K562 (cell line): ENCODE measurements at regions not wholly inside any gene's neighbourhood (a gene's known extent, or its start where the extent isn't known, plus 50 kb on each side); places are given as distances from the start of the nearest gene placed in this dataset.

Experiments used
- ATAC-seq: fragments of 200-7000 bp; cut with Tn5 transposase; 3 replicates; pipeline ENCODE4 v1.9.1; 2020; ENCODE audit warnings: moderate library complexity
- BruUV-seq: library from RNA; stranded (reverse); fragments of 400-500 nt; replicated peaks from 2 replicates; lab custom pipeline; 2021; lab: Mats Ljungman, UMichigan
- CTCF ChIA-PET: fragments of 300-600 bp; formaldehyde crosslinking; extraction: SDS; loops from one replicate; lab custom pipeline; 2021; ENCODE audit warnings: low intra/inter-chr PET ratio; lab: Yijun Ruan, JAX
- POLR2A ChIA-PET: fragments of 300-600, 350-650 bp; sonication (Branson Sonifier 250); formaldehyde crosslinking; extraction: SDS; loops from one replicate; lab custom pipeline; 2021; ENCODE audit warnings: antibody characterized with exemption, inconsistent platforms; lab: Yijun Ruan, JAX
- DNase-seq, 4 experiments: peaks; one replicate each; pipeline versions ENCODE4 v3.0.0 to v3.0.0-alpha.2; 2011 to 2018; ENCODE audit warnings: low spot score in 3 of 4, mixed read lengths in 3 of 4; ENCODE audit errors: extremely low read depth in 1 of 4
- FAIRE-seq: peaks from 2 replicates; lab custom pipeline; 2011; peaks lifted over from hg19 to GRCh38; lab: Jason Lieb, UNC
- H2AFZ ChIP-seq: 2 replicates; pipeline ENCODE4 v1.6.0; 2011; ENCODE audit warnings: low read depth, low read length, control low read depth, inconsistent platforms
- H3K27ac ChIP-seq: fragments of 200-600 bp; 3 replicates; pipeline ENCODE4 v1.8.0; 2011; ENCODE audit warnings: low read depth, mild to moderate bottlenecking, control low read depth, inconsistent platforms, low read length, moderate library complexity, mixed read lengths; ENCODE audit errors: extremely low read depth
- H3K27me3 ChIP-seq, 2 experiments: fragments of 300-600 bp in 1 of 2; 2 replicates in 1 of 2; 3 replicates in 1 of 2; pipeline versions ENCODE4 v1.6.0 to v1.8.0; 2011; ENCODE audit warnings: inconsistent platforms in 2 of 2, low read length in 2 of 2, mild to moderate bottlenecking in 1 of 2, mixed read lengths in 1 of 2, moderate library complexity in 1 of 2; ENCODE audit not compliant: control insufficient read depth in 2 of 2, insufficient read depth in 2 of 2
- H3K36me3 ChIP-seq: fragments of 300-600 bp; 3 replicates; pipeline ENCODE4 v1.8.0; 2011; ENCODE audit warnings: mild to moderate bottlenecking, low read length, inconsistent platforms; ENCODE audit not compliant: control insufficient read depth, insufficient read depth
- H3K4me1 ChIP-seq, 2 experiments: fragments of 200-600 bp in 1 of 2; replicated peaks in 1 of 2; 2 replicates in 1 of 2; 3 replicates in 1 of 2; pipeline versions ENCODE4 v1.5.1 to v1.8.0; 2011; ENCODE audit warnings: inconsistent platforms in 2 of 2, low read length in 2 of 2, mild to moderate bottlenecking in 1 of 2, mixed read lengths in 1 of 2, moderate library complexity in 1 of 2; ENCODE audit not compliant: control insufficient read depth in 2 of 2, insufficient read depth in 2 of 2
- H3K4me2 ChIP-seq: 2 replicates; pipeline ENCODE4 v1.6.1; 2011; ENCODE audit warnings: low read length, control low read depth, inconsistent platforms, mixed read lengths; ENCODE audit not compliant: insufficient read depth
- H3K4me3 ChIP-seq: fragments of 200-600 bp; sonication (generic), shearing (Covaris generic); 2 replicates; pipeline ENCODE4 v1.5.1; 2016; ENCODE audit warnings: control low read depth, inconsistent platforms
- H3K79me2 ChIP-seq: fragments of 200-600 bp; 3 replicates; pipeline ENCODE4 v1.8.0; 2011; ENCODE audit warnings: low read length, inconsistent platforms; ENCODE audit not compliant: control insufficient read depth, insufficient read depth
- H3K9ac ChIP-seq, 2 experiments: 2 replicates each; pipeline versions ENCODE4 v1.6.0 to v1.6.1; 2011; ENCODE audit warnings: low read depth in 2 of 2, low read length in 2 of 2, control low read depth in 1 of 2, inconsistent platforms in 1 of 2, mild to moderate bottlenecking in 1 of 2, mixed read lengths in 1 of 2; ENCODE audit not compliant: insufficient read depth in 1 of 2
- H3K9me1 ChIP-seq: one replicate; pipeline ENCODE4 v1.6.0; 2011; ENCODE audit warnings: inconsistent platforms, mild to moderate bottlenecking, low read length, moderate library complexity; ENCODE audit not compliant: control insufficient read depth, insufficient read depth
- H3K9me3 ChIP-seq: replicated peaks from 2 replicates; pipeline ENCODE4 v1.5.1; 2011; ENCODE audit warnings: low read depth, low read length, inconsistent platforms; ENCODE audit not compliant: control insufficient read depth, insufficient read depth
- H4K20me1 ChIP-seq: replicated peaks from 2 replicates; pipeline ENCODE4 v1.6.1; 2011; ENCODE audit warnings: low read length, inconsistent platforms, mixed read lengths; ENCODE audit not compliant: control insufficient read depth, insufficient read depth
- CHD2 ChIP-seq: IDR thresholded peaks from 2 replicates; pipeline ENCODE4 v1.6.1; 2011; ENCODE audit warnings: low read depth, low read length
- ELF2 ChIP-seq: fragments of 250-450 bp; sonication (Bioruptor Pico); IDR thresholded peaks from 2 replicates; pipeline ENCODE4 v1.5.0; 2021; ENCODE audit warnings: mild to moderate bottlenecking
- HCFC1 ChIP-seq: IDR thresholded peaks from 2 replicates; pipeline ENCODE4 v1.6.1; 2012; ENCODE audit warnings: low read depth, low read length, improper control_type of control experiment
- KLF1 ChIP-seq: fragments of 450-650 bp; IDR thresholded peaks from 2 replicates; pipeline ENCODE4 v1.6.1; 2016; ENCODE audit warnings: missing genetic modification characterization, missing compliant biosample characterization
- KLF10 ChIP-seq: fragments of 250-450 bp; sonication (Bioruptor Pico); IDR thresholded peaks from 2 replicates; pipeline ENCODE4 v1.6.1; 2021; ENCODE audit warnings: matching md5 sums
- NELFE ChIP-seq: IDR thresholded peaks from 2 replicates; pipeline ENCODE4 v1.6.1; 2011; ENCODE audit warnings: mild to moderate bottlenecking; ENCODE audit not compliant: insufficient read depth, insufficient read length
- THRA ChIP-seq: fragments of 450-650 bp; IDR thresholded peaks from 2 replicates; pipeline ENCODE4 v1.6.1; 2017; ENCODE audit warnings: mild to moderate bottlenecking, moderate library complexity
- ZFP30 ChIP-seq: fragments of 250-450 bp; sonication (Bioruptor Pico); IDR thresholded peaks from 2 replicates; pipeline ENCODE4 v1.8.0; 2022; ENCODE audit warnings: moderate library complexity, mild to moderate bottlenecking, inconsistent platforms, borderline replicate concordance
- ZNF143 ChIP-seq: sonication (generic); formaldehyde crosslinking; IDR thresholded peaks from 2 replicates; pipeline ENCODE4 v1.9.0; 2022; ENCODE audit warnings: mild to moderate bottlenecking, missing genetic modification reagents
- WGBS: fragments of 100-300 bp; shearing (Covaris generic); methylation state at CpG from one replicate; pipeline ENCODE4 v1.1.6; 2016; ENCODE audit warnings: low coverage, mixed read lengths; ENCODE audit not compliant: insufficient coverage; ENCODE audit errors: missing lambda C conversion rate; 5-methylcytosine and 5-hydroxymethylcytosine counted together
- in situ Hi-C: fragments of 300-500 bp; cut with MboI; formaldehyde crosslinking; loops from 4 replicates; pipeline ENCODE4 v1.15.0; 2018; ENCODE audit warnings: inconsistent platforms, mixed read lengths
- intact Hi-C: fragments of 100-400 bp; cut with micrococcal nuclease; formaldehyde crosslinking; loops from 2 replicates; pipeline ENCODE4 v1.14.2; 2022

GRCh38 chr3:154044671-154045070 is 76.5 kb upstream of the ARHGEF26 start:
- Histone ChIP-seq H3K36me3 (no peaks in the 10 kb centered on the region), H4K20me1 (no peaks in the 10 kb centered on the region), H2AFZ (no peak overlapping the region), H3K4me1 (no peaks in the 10 kb centered on the region), H3K4me3 (no peak overlapping the region), H3K27ac (no peak overlapping the region), H3K9ac (no peak overlapping the region), H3K4me2 (no peak overlapping the region), H3K9me3 (no peaks in the 10 kb centered on the region), H3K79me2 (no peaks in the 10 kb centered on the region), H3K27me3 (no peaks in the 10 kb centered on the region), H3K9me1 (no peaks in the 10 kb centered on the region)
- ChIA-PET POLR2A (no interaction called here), CTCF (no interaction called here)
- ATAC-seq (no peak), FAIRE-seq (no peak), DNase-seq (no peak)
- no TSS peak for BruUV-seq
- in situ Hi-C loops (no loop called here), intact Hi-C loops (no loop called here)
- TF ChIP-seq ELF2 (no peak), KLF10 (CRISPR knock-in tag) (no peak), ZFP30 (CRISPR knock-in tag) (no peak), ZNF143 (no peak), THRA (no peak), KLF1 (tag) (no peak), HCFC1 (no peak)
- 0% methylated on average over 2 of the region's 2 CpGs for WGBS

DNA sequence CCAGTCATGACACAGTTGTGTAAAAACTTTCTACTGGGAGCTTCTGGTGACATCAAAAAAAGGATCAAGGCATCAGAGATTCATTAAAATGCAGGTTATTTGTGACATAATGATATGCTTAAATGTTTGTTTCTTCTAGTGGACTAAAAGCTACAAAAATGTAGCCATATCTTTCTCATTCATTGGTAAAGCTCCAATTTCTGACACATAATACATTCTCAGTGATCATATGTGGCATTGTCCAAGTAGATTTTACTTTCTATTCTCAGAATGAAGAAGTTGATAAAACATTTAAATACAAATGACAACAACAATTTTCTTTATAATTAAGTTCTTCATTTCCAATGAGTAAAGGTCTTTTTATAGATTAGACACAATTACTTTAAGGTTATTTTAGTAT is 71.0 kb upstream of the ARHGEF26 start:
- in situ Hi-C loops (no loop called here), intact Hi-C loops (no loop called here)
- POLR2A ChIA-PET: no interaction called here
- no peaks in the 10 kb centered on the region for H3K79me2 ChIP-seq
- no peak overlapping the region for H2AFZ ChIP-seq
- H3K36me3 ChIP-seq: no peaks in the 10 kb centered on the region
- H3K9ac ChIP-seq: no peak overlapping the region
- H3K9me3 ChIP-seq: no peaks in the 10 kb centered on the region
- H3K4me3 ChIP-seq: no peak overlapping the region
- CTCF ChIA-PET: no interaction called here
- no peaks in the 10 kb centered on the region for H3K9me1 ChIP-seq
- ATAC-seq (no peak), FAIRE-seq (no peak), DNase-seq (no peak)
- H3K4me1 ChIP-seq: no peaks in the 10 kb centered on the region
- TF ChIP-seq CHD2 (no peak), NELFE (no peak)
- H3K27ac ChIP-seq: no peak overlapping the region
- no peaks in the 10 kb centered on the region for H4K20me1 ChIP-seq
- H3K4me2 ChIP-seq: no peak overlapping the region
- H3K27me3 ChIP-seq: no peaks in the 10 kb centered on the region
- BruUV-seq: no TSS peak
